GM19395 (cell line): ENCODE measurements at regions not wholly inside any gene's neighbourhood (a gene's known extent, or its start where the extent isn't known, plus 50 kb on each side); places are given as distances from the start of the nearest gene placed in this dataset.
"Not testable (repeated sequence)": the region's sequence is repeated elsewhere in the genome, so short reads cannot be mapped to it uniquely, and the experiment has no call there.

Source experiments
- ATAC-seq: cut with Tn5 transposase; IDR thresholded peaks from one replicate; pipeline ENCODE4 v1.9.1; 2021; ENCODE audit warnings: mild to moderate bottlenecking, moderate library complexity; ENCODE audit not compliant: unreplicated experiment

DNA sequence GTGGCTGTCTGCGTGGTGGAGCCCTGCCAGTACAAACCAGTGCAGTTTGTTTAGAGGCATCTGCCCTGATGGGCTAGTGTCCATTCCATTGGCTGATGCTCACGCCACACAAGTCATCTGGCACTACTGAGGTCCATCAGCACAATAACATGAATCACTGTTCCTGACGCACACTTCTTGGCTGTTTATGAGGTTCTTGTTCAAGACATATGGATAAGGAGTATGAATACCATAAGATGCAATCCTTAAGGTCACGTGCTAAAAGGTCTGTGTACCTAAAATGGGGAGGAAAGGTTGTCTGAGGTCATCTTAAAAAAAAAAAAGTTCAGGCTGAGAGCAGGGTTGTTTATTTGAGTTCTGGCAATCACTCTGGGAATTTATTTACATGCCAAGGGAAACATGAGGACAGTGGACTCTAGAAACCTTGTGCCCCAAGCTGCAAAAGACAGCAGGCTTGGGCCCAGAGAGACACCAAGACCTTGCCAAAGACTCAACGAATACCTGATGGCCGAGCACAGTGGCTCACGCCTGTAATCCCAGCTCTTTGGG is 54.1 kb upstream of the SHLD1 start:
- no peak for ATAC-seq

- ATAC-seq = peak; percentile 100
These were observed 58.1 kb upstream of the SHLD1 start for GRCh38 chr20:5691918-5692618.

DNA sequence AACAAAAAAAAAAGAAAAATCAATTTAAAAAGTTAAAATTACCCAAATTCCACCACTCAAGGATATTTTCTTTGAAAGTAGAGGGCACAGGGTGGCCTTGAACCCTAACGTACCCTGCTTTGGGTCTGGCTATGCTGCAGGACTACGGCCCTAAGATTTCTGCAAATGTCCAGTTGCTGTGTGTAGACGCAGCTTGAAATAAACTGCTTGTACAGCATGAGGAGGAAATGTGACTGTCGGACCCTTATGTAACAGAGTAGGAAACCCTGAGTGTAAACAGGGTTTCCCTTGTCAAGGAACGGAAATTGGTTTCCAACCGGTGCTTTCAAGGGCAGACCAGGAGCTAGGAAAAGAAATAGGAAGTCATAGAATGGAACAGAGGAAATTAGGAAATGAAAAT is 60.7 kb upstream of the SHLD1 start:
- no peak for ATAC-seq

DNA sequence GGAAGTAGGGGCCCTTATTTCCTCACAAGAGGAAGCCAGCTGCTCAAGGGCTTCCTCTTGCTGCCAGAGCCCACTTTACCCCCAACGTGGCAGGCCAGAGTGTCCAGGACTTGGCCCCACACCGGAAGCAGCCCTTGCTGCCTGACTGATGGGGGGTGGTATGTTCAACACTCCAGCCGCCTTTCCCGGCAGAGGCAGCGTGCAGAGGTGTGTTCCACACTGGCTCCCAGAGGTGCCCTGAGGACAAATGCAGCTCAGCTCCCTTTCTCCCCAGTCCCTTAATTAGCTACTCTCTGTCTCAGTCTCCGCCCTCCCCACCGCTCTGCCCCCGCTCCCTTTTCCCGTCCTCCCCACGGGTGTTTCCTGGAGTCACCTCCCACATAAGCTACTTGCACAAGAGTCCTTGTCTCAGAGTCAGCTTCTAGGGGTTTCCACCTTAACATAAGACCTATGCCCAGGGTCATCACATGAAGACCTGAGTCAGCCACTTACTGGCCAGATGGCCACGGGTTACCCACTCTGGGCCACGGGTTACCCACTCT is 61.7 kb upstream of the SHLD1 start:
- ATAC-seq = no peak

DNA sequence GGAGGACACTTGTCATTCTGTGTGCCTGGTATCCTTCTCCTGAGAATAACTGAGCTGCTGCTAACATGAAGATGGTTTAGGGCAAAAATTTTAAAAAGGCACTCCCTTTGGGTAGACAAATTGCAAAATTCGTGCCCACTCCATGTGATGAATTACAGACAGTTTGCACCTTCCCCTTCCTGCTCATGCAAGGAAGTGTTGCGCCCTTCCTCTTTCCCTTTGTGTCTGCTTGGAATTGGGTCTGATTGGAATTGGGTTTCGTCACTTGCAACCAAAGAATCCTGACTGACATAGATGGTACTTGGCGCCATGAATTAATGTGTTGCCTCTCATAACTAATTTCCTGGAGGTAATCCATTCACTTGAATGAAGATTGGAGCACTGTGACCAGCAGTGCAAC is 62.3 kb upstream of the SHLD1 start:
- ATAC-seq = no peak

DNA sequence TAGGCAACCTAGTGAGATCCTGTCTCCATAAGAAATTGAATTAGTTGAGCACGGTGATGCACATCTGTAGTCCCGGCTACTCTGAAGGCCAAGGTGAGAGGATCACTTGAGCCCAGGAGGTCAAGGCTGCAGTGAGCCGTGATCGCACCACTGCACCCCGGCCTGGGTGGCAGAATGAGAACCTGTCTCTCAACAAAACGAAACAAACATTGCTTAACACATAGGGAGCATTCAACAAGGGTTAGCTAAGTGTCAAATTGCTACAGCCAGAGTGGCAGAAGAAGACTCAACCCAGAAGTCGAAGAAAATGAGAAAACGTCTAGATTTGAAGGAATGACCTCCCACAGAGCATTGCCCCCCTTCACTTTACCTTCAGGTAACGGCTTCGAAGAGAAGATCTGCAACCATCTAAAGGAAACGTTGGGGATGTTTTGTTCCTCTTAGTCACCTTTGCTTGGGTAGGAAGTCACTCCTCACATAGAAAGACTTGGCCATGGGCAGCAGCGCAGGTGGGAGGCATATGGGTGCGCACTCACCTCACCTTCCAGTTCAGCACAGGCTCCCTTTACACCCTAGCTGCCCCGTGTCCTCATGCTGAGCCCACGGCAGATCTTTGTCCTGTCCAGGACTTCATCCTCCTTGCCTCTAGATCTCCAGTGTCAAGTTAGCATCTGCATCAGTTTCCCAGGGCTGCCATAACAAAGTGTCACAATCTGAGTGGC is 63.7 kb upstream of the SHLD1 start:
- ATAC-seq = no peak

- not testable (repeated sequence) for ATAC-seq
These were observed 67.6 kb upstream of the SHLD1 start for GRCh38 chr20:5682556-5682955.

GRCh38 chr20:5680192-5680591 is 69.4 kb upstream of the GPCPD1 start:
- no peak for ATAC-seq

DNA sequence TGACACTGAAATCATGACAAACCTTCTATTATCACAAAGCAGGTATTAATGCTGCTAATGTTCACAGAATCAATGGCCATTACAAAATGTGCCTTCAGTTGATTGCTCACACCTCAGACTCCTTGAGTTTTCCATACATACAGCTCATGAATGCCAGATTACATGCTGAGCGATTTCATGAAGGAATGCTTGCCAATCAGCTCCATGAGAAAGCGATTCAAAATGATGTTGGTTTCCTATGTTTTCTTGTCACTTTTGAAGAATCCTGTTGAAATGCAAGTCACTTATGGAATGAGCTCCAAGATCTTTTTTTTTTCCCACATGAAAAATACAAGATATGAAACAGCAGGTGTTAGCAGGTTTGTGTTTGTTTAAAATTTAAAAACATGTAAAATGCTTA is 68.0 kb upstream of the GPCPD1 start:
- no peak for ATAC-seq

- ATAC-seq = not testable (repeated sequence)
These were observed 67.1 kb upstream of the GPCPD1 start for GRCh38 chr20:5677944-5678343.

- ATAC-seq = no peak
These were observed 66.6 kb upstream of the GPCPD1 start for GRCh38 chr20:5677389-5677788.

DNA sequence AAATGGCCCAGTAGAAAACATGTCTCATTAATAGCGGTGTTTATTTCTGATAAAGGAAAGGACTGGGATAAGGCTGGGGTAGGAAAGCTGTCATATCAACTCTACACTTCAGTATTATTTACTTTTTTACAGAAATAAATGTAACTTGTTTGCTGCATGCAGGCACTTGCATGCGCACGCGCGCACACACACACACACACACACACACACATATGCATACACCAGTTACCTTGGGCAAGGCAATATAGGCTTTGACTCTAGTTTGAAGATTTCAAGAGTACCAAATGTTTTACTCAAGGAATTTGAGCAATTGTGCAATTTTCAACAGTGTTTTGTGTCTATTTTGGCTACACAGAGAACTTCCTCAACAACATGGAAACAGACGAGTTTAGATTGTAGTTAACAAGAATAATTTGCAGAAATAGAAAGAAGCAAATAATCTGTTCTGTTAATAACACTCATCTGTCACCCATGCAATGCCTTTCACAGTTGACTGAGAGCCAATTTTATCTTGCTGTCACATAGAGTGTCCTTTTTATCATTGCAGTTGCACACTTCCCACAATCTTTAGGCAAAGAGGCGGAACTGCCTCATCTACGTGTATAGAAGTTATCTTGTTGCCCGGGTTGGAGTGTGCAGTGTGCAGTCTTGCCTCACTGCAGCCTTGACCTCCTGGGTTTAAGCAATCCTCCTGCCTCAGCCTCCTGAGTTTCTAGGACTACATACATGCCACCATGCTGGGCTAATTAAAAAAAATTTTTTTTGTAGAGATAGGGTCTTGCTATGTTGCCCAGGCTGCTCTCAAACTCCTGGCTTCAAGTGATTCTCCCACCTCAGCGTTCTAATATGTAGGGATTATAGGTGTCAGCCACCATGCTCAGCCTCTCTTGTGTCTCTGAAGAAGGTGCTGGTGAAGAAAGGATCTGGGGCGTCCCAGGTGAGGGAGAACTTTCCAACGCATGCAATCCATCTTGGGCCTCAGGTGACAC is 64.6 kb upstream of the GPCPD1 start:
- no peak for ATAC-seq

DNA sequence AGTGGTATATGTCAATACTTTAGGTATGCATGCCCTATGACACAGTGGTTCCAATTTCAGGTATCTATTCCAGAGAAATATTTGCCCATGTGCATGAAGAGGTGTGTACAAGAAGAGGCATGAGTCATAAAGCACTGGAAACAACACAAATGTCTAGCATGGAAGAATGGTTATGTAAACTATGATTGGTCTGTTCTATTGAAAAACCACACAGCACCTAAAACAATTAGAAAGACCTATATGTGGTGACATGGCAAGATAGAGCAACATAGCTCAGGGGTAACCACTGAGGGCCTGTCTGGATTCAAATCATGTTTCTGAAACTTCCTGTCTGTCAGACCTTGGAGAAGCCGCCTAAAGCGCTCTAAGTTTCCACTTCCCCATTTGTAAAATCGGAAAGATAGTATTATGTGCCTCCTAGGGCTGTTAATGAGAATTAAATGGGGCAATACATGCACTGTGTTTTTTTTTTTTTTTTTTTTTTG is 63.4 kb upstream of the GPCPD1 start:
- ATAC-seq = peak; percentile 93

DNA sequence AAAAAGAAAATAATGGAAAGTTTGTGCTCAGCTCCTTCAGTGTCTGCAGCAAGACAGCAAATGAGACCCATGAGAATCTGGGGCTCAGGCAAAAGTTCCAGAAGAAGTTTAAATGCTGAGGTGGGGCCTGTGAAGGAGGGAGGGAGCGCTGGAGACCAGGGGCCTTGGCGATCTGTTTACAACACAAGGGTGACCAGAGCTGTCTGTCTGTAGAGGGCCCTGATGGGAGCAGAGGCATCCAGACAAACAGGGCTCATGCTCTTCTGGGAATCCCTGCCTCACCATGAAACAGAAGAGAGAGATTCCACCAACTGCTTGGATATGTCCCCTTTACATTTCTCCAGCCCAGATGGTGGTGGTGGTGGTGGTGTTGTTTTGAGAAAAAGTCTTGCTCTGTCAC is 60.1 kb upstream of the GPCPD1 start:
- no peak for ATAC-seq

- ATAC-seq = no peak
These were observed 59.3 kb upstream of the GPCPD1 start for GRCh38 chr20:5670036-5670536.

- ATAC-seq = no peak
These were observed 57.7 kb upstream of the GPCPD1 start for GRCh38 chr20:5668529-5668868.

GRCh38 chr20:5667705-5668528 is 57.1 kb upstream of the GPCPD1 start:
- ATAC-seq = no peak

GRCh38 chr20:5665417-5665816 is 54.6 kb upstream of the GPCPD1 start:
- ATAC-seq = no peak

DNA sequence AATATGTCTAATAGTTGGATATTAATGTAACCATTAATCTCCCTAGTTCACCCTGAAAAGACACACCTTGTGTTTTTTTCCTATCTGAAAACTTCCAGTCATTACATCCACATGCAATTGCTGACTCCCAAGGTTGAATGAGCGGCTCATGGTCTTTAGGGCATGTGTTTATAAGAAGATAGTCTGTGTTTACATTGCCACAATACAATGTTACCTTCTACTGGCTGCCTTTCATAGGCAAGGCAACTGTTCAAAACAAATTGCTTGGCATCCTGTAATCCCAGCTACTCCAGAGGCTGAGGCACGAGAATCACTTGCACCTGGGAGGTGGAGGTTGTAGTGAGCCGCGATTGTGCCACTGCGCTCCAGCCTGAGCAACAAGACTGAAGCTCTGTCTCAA is 52.6 kb upstream of the GPCPD1 start:
- ATAC-seq = no peak

GRCh38 chr20:5662769-5663168 is 52.0 kb upstream of the GPCPD1 start:
- ATAC-seq = no peak
